Loucy (cell line): ENCODE measurements at regions not wholly inside any gene's neighbourhood (a gene's known extent, or its start where the extent isn't known, plus 50 kb on each side); places are given as distances from the start of the nearest gene placed in this dataset.

Experiments
- H2AFZ ChIP-seq: fragments of 200-600 bp; sonication (generic); 2 replicates; pipeline ENCODE4 v1.6.0; 2016; ENCODE audit warnings: antibody characterized with exemption, mild to moderate bottlenecking, low read length, moderate library complexity
- H3F3A ChIP-seq: fragments of 200-600 bp; 2 replicates; pipeline ENCODE4 v1.6.0; 2016; ENCODE audit warnings: antibody characterized with exemption, low read depth, mild to moderate bottlenecking
- H3K27me3 ChIP-seq: fragments of 200-600 bp; sonication (generic); 2 replicates; pipeline ENCODE4 v1.6.1; 2014; ENCODE audit warnings: low read length, mild to moderate bottlenecking; ENCODE audit not compliant: insufficient read depth, poor library complexity, severe bottlenecking
- H3K36me3 ChIP-seq: fragments of 200-600 bp; sonication (generic); 2 replicates; pipeline ENCODE4 v1.6.1; 2016; ENCODE audit warnings: low read length; ENCODE audit not compliant: insufficient read depth
- H3K4me1 ChIP-seq: fragments of 200-600 bp; sonication (generic); 2 replicates; pipeline ENCODE4 v1.5.1; 2014; ENCODE audit warnings: low read length, mild to moderate bottlenecking; ENCODE audit not compliant: insufficient read depth, poor library complexity, severe bottlenecking
- H3K4me2 ChIP-seq: fragments of 200-600 bp; sonication (generic); 2 replicates; pipeline ENCODE4 v1.6.0; 2014; ENCODE audit warnings: antibody characterized with exemption, low read length, low read depth, mild to moderate bottlenecking; ENCODE audit not compliant: poor library complexity, severe bottlenecking
- H3K4me3 ChIP-seq: fragments of 200-600 bp; sonication (generic); 2 replicates; pipeline ENCODE4 v1.5.1; 2014; ENCODE audit warnings: low read length, mild to moderate bottlenecking, mixed read lengths; ENCODE audit not compliant: poor library complexity, severe bottlenecking
- H3K79me2 ChIP-seq: fragments of 200-600 bp; sonication (generic); 2 replicates; pipeline ENCODE4 v1.6.1; 2014; ENCODE audit warnings: low read length; ENCODE audit not compliant: insufficient read depth
- H3K9ac ChIP-seq: fragments of 200-600 bp; sonication (generic); 2 replicates; pipeline ENCODE4 v1.6.0; 2014; ENCODE audit warnings: mild to moderate bottlenecking, low read depth, low read length, moderate library complexity; ENCODE audit not compliant: poor library complexity, severe bottlenecking
- H3K9me2 ChIP-seq: fragments of 200-600 bp; sonication (generic); replicated peaks from 2 replicates; pipeline ENCODE4 v1.6.1; 2016; ENCODE audit warnings: low read depth, low read length, mixed read lengths
- H3K9me3 ChIP-seq: fragments of 200-600 bp; sonication (generic); 2 replicates; pipeline ENCODE4 v1.6.1; 2014; ENCODE audit warnings: mild to moderate bottlenecking, antibody characterized with exemption, low read length, low read depth; ENCODE audit not compliant: insufficient read depth
- H4K20me1 ChIP-seq: fragments of 200-600 bp; sonication (generic); 2 replicates; pipeline ENCODE4 v1.6.0; 2014; ENCODE audit warnings: antibody characterized with exemption, low read length, mild to moderate bottlenecking; ENCODE audit not compliant: insufficient read depth, poor library complexity, severe bottlenecking
- CTCF ChIP-seq: fragments of 200-600 bp; sonication (generic); conservative IDR thresholded peaks from 2 replicates; pipeline ENCODE4 v1.5.1; 2014; ENCODE audit warnings: mild to moderate bottlenecking, antibody characterized with exemption, low read length
- EZH2phosphoT487 ChIP-seq: fragments of 200-600 bp; IDR thresholded peaks from 2 replicates; pipeline ENCODE4 v1.6.1; 2018; ENCODE audit warnings: antibody characterized with exemption, mild to moderate bottlenecking, moderate library complexity, borderline replicate concordance

GRCh38 chr6:113434641-113435040 lies 422.5 kb upstream of the MARCKS start:
- TF ChIP-seq EZH2phosphoT487 (no peak), CTCF (no peak)
- no peaks in the 10 kb centered on the region for H3K27me3 ChIP-seq
- no peaks in the 10 kb centered on the region for H3K79me2 ChIP-seq
- no peak overlapping the region for H3K4me3 ChIP-seq
- no peak overlapping the region for H3K9ac ChIP-seq
- no peak overlapping the region for H3K4me2 ChIP-seq
- no peaks in the 10 kb centered on the region for H3K4me1 ChIP-seq
- no peaks in the 10 kb centered on the region for H4K20me1 ChIP-seq
- no peaks in the 10 kb centered on the region for H3K9me3 ChIP-seq
- no peaks in the 10 kb centered on the region for H3F3A ChIP-seq
- no peaks in the 10 kb centered on the region for H3K36me3 ChIP-seq
- H2AFZ ChIP-seq: no peak overlapping the region
- no peaks in the 10 kb centered on the region for H3K9me2 ChIP-seq

GRCh38 chr6:113437566-113437965 lies 419.6 kb upstream of the MARCKS start:
- H3K4me2 ChIP-seq: no peak overlapping the region
- no peak overlapping the region for H2AFZ ChIP-seq
- no peak overlapping the region for H3K4me3 ChIP-seq
- no peak for TF ChIP-seq EZH2phosphoT487
- TF ChIP-seq CTCF: no peak
- H3K9me3 ChIP-seq: no peaks in the 10 kb centered on the region
- no peaks in the 10 kb centered on the region for H3K9me2 ChIP-seq
- no peaks in the 10 kb centered on the region for H3K36me3 ChIP-seq
- no peaks in the 10 kb centered on the region for H3F3A ChIP-seq
- H3K4me1 ChIP-seq: no peaks in the 10 kb centered on the region
- H3K9ac ChIP-seq: no peak overlapping the region
- H3K27me3 ChIP-seq: no peaks in the 10 kb centered on the region
- H4K20me1 ChIP-seq: no peaks in the 10 kb centered on the region
- no peaks in the 10 kb centered on the region for H3K79me2 ChIP-seq

GRCh38 chr6:113439866-113440265 lies 417.3 kb upstream of the MARCKS start:
- Histone ChIP-seq H2AFZ (no peak overlapping the region), H3K79me2 (no peaks in the 10 kb centered on the region), H3K9me2 (no peaks in the 10 kb centered on the region), H3K4me1 (no peaks in the 10 kb centered on the region), H3F3A (no peaks in the 10 kb centered on the region), H3K9ac (no peak overlapping the region), H3K4me2 (no peak overlapping the region), H3K9me3 (no peaks in the 10 kb centered on the region), H3K36me3 (no peaks in the 10 kb centered on the region), H3K27me3 (no peaks in the 10 kb centered on the region), H4K20me1 (no peaks in the 10 kb centered on the region), H3K4me3 (no peak overlapping the region)
- TF ChIP-seq EZH2phosphoT487 (no peak), CTCF (no peak)
